HEK293 (cell line): ENCODE measurements at regions not wholly inside any gene's neighbourhood (a gene's known extent, or its start where the extent isn't known, plus 50 kb on each side); places are given as distances from the start of the nearest gene placed in this dataset.

ENCODE experiments used
- CTCF ChIP-seq: fragments of 450-650 bp; formaldehyde crosslinking; IDR thresholded peaks from 2 replicates; pipeline ENCODE4 v1.5.1; 2016; ENCODE audit warnings: missing biosample characterization, missing genetic modification characterization
- HOXA7 ChIP-seq: sonication (generic); formaldehyde crosslinking; IDR thresholded peaks from 2 replicates; pipeline ENCODE4 v1.8.1; 2022; ENCODE audit warnings: missing genetic modification reagents, borderline replicate concordance
- INSM2 ChIP-seq: fragments of 450-650 bp; formaldehyde crosslinking; IDR thresholded peaks from 2 replicates; pipeline ENCODE4 v1.5.1; 2016; ENCODE audit warnings: missing biosample characterization, missing genetic modification characterization
- KLF17 ChIP-seq: fragments of 450-650 bp; formaldehyde crosslinking; IDR thresholded peaks from 2 replicates; pipeline ENCODE4 v1.5.1; 2016; ENCODE audit warnings: missing biosample characterization, missing genetic modification characterization
- ZBTB11 ChIP-seq: fragments of 450-650 bp; formaldehyde crosslinking; conservative IDR thresholded peaks from 2 replicates; pipeline ENCODE4 v1.5.1; 2016; ENCODE audit warnings: low read depth, missing biosample characterization, missing genetic modification characterization
- ZNF114 ChIP-seq: fragments of 450-650 bp; formaldehyde crosslinking; IDR thresholded peaks from 2 replicates; pipeline ENCODE4 v1.5.0; 2017; ENCODE audit warnings: missing biosample characterization, missing genetic modification characterization
- ZNF138 ChIP-seq: fragments of 450-650 bp; formaldehyde crosslinking; IDR thresholded peaks from 2 replicates; pipeline ENCODE4 v1.5.1; 2016; ENCODE audit warnings: missing biosample characterization, missing genetic modification characterization, borderline replicate concordance
- ZNF184 ChIP-seq: fragments of 450-650 bp; IDR thresholded peaks from 2 replicates; pipeline ENCODE4 v1.5.1; 2018; ENCODE audit warnings: missing biosample characterization, mild to moderate bottlenecking, missing genetic modification characterization
- ZNF350 ChIP-seq: fragments of 450-650 bp; formaldehyde crosslinking; IDR thresholded peaks from 2 replicates; pipeline ENCODE4 v1.5.0; 2017; ENCODE audit warnings: missing biosample characterization, mild to moderate bottlenecking, missing genetic modification characterization
- ZNF629 ChIP-seq: fragments of 450-650 bp; formaldehyde crosslinking; IDR thresholded peaks from 2 replicates; pipeline ENCODE4 v1.5.1; 2017; ENCODE audit warnings: missing biosample characterization, missing genetic modification characterization
- ZNF654 ChIP-seq: fragments of 450-650 bp; formaldehyde crosslinking; IDR thresholded peaks from 2 replicates; pipeline ENCODE4 v1.5.1; 2016; ENCODE audit warnings: low read depth, missing biosample characterization, missing genetic modification characterization
- ZNF792 ChIP-seq: fragments of 450-650 bp; formaldehyde crosslinking; IDR thresholded peaks from 2 replicates; pipeline ENCODE4 v1.5.1; 2016; ENCODE audit warnings: missing biosample characterization, missing genetic modification characterization
- ZNF830 ChIP-seq: fragments of 450-650 bp; IDR thresholded peaks from 2 replicates; pipeline ENCODE4 v1.5.0; 2018; ENCODE audit warnings: missing biosample characterization, missing genetic modification characterization, low read depth, mild to moderate bottlenecking, moderate library complexity
- ZSCAN18 ChIP-seq: fragments of 450-650 bp; formaldehyde crosslinking; IDR thresholded peaks from 2 replicates; pipeline ENCODE4 v1.5.1; 2016; ENCODE audit warnings: missing biosample characterization, missing genetic modification characterization

- TF ChIP-seq ZNF184 (tag by site-specific recombination) = no peak
- no peak for TF ChIP-seq ZNF792
- no peak for TF ChIP-seq ZNF138 (tag by site-specific recombination)
- no peak for TF ChIP-seq CTCF (tag by site-specific recombination)
- no peak for TF ChIP-seq ZBTB11
- no peak for TF ChIP-seq ZNF654 (tag by site-specific recombination)
- no peak for TF ChIP-seq ZNF350
- TF ChIP-seq ZNF830 (tag by site-specific recombination) = no peak
- no peak for TF ChIP-seq ZNF114
- TF ChIP-seq HOXA7 (CRISPR knock-in tag) = no peak
- TF ChIP-seq KLF17 (tag by site-specific recombination) = no peak
- no peak for TF ChIP-seq ZSCAN18 (tag by site-specific recombination)
- no peak for TF ChIP-seq ZNF629 (tag by site-specific recombination)
- TF ChIP-seq INSM2 (tag by site-specific recombination) = no peak
Observed at GRCh38 chr22:22165936-22166710, 78.5 kb upstream of the VPREB1 start.
